ENCODE measurements at regions not wholly inside any gene's neighbourhood (a gene's known extent, or its start where the extent isn't known, plus 50 kb on each side); places are given as distances from the start of the nearest gene placed in this dataset.

- Histone ChIP-seq H3K27ac (ENCODE audit: low read depth, low read length) (no peak overlapping the region), H3K4me3 (ENCODE audit: insufficient read depth, low read depth, low read length) (no peak overlapping the region), H4K20me1 (ENCODE audit: insufficient read depth, low read length) (no peaks in the 10 kb centered on the region), H3K36me3 (ENCODE audit: insufficient read depth, low read length) (no peaks in the 10 kb centered on the region), H2AFZ (ENCODE audit: low read depth, low read length) (no peak overlapping the region), H3K27me3 (ENCODE audit: insufficient read depth, low read length) (no peaks in the 10 kb centered on the region), H3K79me2 (ENCODE audit: insufficient read depth, low read length) (no peaks in the 10 kb centered on the region), H3K4me2 (ENCODE audit: low read length) (no peak overlapping the region), H3K9me3 (ENCODE audit: insufficient read depth, low read depth, low read length) (no peaks in the 10 kb centered on the region), H3K4me1 (ENCODE audit: insufficient read depth, low read length) (no peaks in the 10 kb centered on the region), H3K9ac (ENCODE audit: low read length) (no peak overlapping the region)
- FAIRE-seq (peak; percentile 47), DNase-seq (ENCODE audit: low read depth) (no peak)
- no peaks in the 10 kb centered on the region for H3K4me1 Mint-ChIP-seq (ENCODE audit: low read depth, unreplicated experiment)
- H3K27ac Mint-ChIP-seq (ENCODE audit: unreplicated experiment), result no peak overlapping the region
- H3K4me3 Mint-ChIP-seq (ENCODE audit: unreplicated experiment), result no peak overlapping the region
- no peaks in the 10 kb centered on the region for H3K27me3 Mint-ChIP-seq (ENCODE audit: low read depth, unreplicated experiment)
- peaks cover 3% of the 10 kb centered on the region for H3K9me3 Mint-ChIP-seq (ENCODE audit: unreplicated experiment)
- TF ChIP-seq CTCF (IDR thresholded peaks at IDR 0.05; ENCODE audit: insufficient read depth, low read depth, low read length), result no peak
- TF ChIP-seq EZH2 (IDR thresholded peaks at IDR 0.05; ENCODE audit: insufficient read depth, low read length), result no peak
- H3K36me3 Mint-ChIP-seq (ENCODE audit: low read depth, unreplicated experiment), result no peaks in the 10 kb centered on the region
Observed at GRCh38 chrX:14267216-14267615, 237.5 kb upstream of the GEMIN8 start.

GRCh38 chrX:14266705-14267104 lies 237.0 kb upstream of the GEMIN8 start:
- Histone ChIP-seq H3K9me3 (ENCODE audit: insufficient read depth, low read depth, low read length) (no peaks in the 10 kb centered on the region), H3K27ac (ENCODE audit: low read depth, low read length) (no peak overlapping the region), H3K9ac (ENCODE audit: low read length) (no peak overlapping the region), H3K4me2 (ENCODE audit: low read length) (no peak overlapping the region), H4K20me1 (ENCODE audit: insufficient read depth, low read length) (no peaks in the 10 kb centered on the region), H3K4me1 (ENCODE audit: insufficient read depth, low read length) (no peaks in the 10 kb centered on the region), H3K36me3 (ENCODE audit: insufficient read depth, low read length) (no peaks in the 10 kb centered on the region), H3K79me2 (ENCODE audit: insufficient read depth, low read length) (no peaks in the 10 kb centered on the region), H2AFZ (ENCODE audit: low read depth, low read length) (no peak overlapping the region), H3K4me3 (ENCODE audit: insufficient read depth, low read depth, low read length) (no peak overlapping the region), H3K27me3 (ENCODE audit: insufficient read depth, low read length) (no peaks in the 10 kb centered on the region)
- no peaks in the 10 kb centered on the region for H3K4me1 Mint-ChIP-seq (ENCODE audit: low read depth, unreplicated experiment)
- FAIRE-seq, result peak; percentile 81
- H3K9me3 Mint-ChIP-seq (ENCODE audit: unreplicated experiment), result peaks cover 3% of the 10 kb centered on the region
- H3K36me3 Mint-ChIP-seq (ENCODE audit: low read depth, unreplicated experiment), result no peaks in the 10 kb centered on the region
- H3K27me3 Mint-ChIP-seq (ENCODE audit: low read depth, unreplicated experiment), result no peaks in the 10 kb centered on the region
- H3K27ac Mint-ChIP-seq (ENCODE audit: unreplicated experiment), result no peak overlapping the region
- H3K4me3 Mint-ChIP-seq (ENCODE audit: unreplicated experiment), result no peak overlapping the region
- TF ChIP-seq EZH2 (IDR thresholded peaks at IDR 0.05; ENCODE audit: insufficient read depth, low read length), result no peak
- DNase-seq (ENCODE audit: low read depth), result no peak

GRCh38 chrX:14243823-14244222 lies 214.1 kb upstream of the GEMIN8 start:
- FAIRE-seq (no peak), DNase-seq (ENCODE audit: low read depth) (no peak)
- Mint-ChIP-seq H3K4me3 (ENCODE audit: unreplicated experiment) (no peak overlapping the region), H3K36me3 (ENCODE audit: low read depth, unreplicated experiment) (no peaks in the 10 kb centered on the region), H3K27me3 (ENCODE audit: low read depth, unreplicated experiment) (peaks cover 2% of the 10 kb centered on the region), H3K9me3 (ENCODE audit: unreplicated experiment) (no peaks in the 10 kb centered on the region), H3K27ac (ENCODE audit: unreplicated experiment) (no peak overlapping the region), H3K4me1 (ENCODE audit: low read depth, unreplicated experiment) (no peaks in the 10 kb centered on the region)
- Histone ChIP-seq H3K4me1 (ENCODE audit: insufficient read depth, low read length) (no peaks in the 10 kb centered on the region), H3K9me3 (ENCODE audit: insufficient read depth, low read depth, low read length) (no peaks in the 10 kb centered on the region), H4K20me1 (ENCODE audit: insufficient read depth, low read length) (no peaks in the 10 kb centered on the region), H3K27ac (ENCODE audit: low read depth, low read length) (no peak overlapping the region), H3K4me2 (ENCODE audit: low read length) (no peak overlapping the region), H3K4me3 (ENCODE audit: insufficient read depth, low read depth, low read length) (no peak overlapping the region), H3K36me3 (ENCODE audit: insufficient read depth, low read length) (no peaks in the 10 kb centered on the region), H3K79me2 (ENCODE audit: insufficient read depth, low read length) (no peaks in the 10 kb centered on the region), H3K9ac (ENCODE audit: low read length) (no peak overlapping the region), H2AFZ (ENCODE audit: low read depth, low read length) (no peak overlapping the region), H3K27me3 (ENCODE audit: insufficient read depth, low read length) (no peaks in the 10 kb centered on the region)
- TF ChIP-seq EZH2 (IDR thresholded peaks at IDR 0.05; ENCODE audit: insufficient read depth, low read length) (no peak), CTCF (IDR thresholded peaks at IDR 0.05; ENCODE audit: insufficient read depth, low read depth, low read length) (no peak)

Data from astrocyte (in vitro differentiated cells and primary cell).